PC-3 (cell line): ENCODE measurements at regions not wholly inside any gene's neighbourhood (a gene's known extent, or its start where the extent isn't known, plus 50 kb on each side); places are given as distances from the start of the nearest gene placed in this dataset.

Source experiments
- ATAC-seq: fragments of 200-7000 bp; cut with Tn5 transposase; 2 replicates; pipeline ENCODE4 v1.9.1; 2020; ENCODE audit warnings: mild to moderate bottlenecking, moderate library complexity
- BruUV-seq: library from RNA; stranded (reverse); fragments of 400-500 nt; replicated peaks from 2 replicates; lab custom pipeline; 2021; lab: Mats Ljungman, UMichigan
- CTCF ChIA-PET: fragments of 300-600 bp; sonication (Branson Sonifier 250); formaldehyde crosslinking; loops from one replicate; lab custom pipeline; 2022; ENCODE audit warnings: antibody characterized with exemption; lab: Charles Lee
- POLR2A ChIA-PET: fragments of 300-600 bp; sonication (Branson Sonifier 250); formaldehyde crosslinking; loops from one replicate; lab custom pipeline; 2022; ENCODE audit warnings: antibody characterized with exemption; ENCODE audit not compliant: unreplicated experiment; lab: Charles Lee
- DNase-seq: peaks from one replicate; pipeline ENCODE4 v3.0.0-alpha.2; 2015
- H2AFZ ChIP-seq: fragments of 300-600 bp; sonication (generic); 2 replicates; pipeline ENCODE4 v1.6.0; 2016; ENCODE audit warnings: antibody characterized with exemption, low read length
- H3F3A ChIP-seq: fragments of 300-600 bp; sonication (generic); one replicate; pipeline ENCODE4 v1.6.0; 2017; ENCODE audit warnings: antibody characterized with exemption, low read length, control low read depth, mild to moderate bottlenecking; ENCODE audit not compliant: unreplicated experiment
- H3K27ac ChIP-seq: fragments of 300-600 bp; sonication (generic); 2 replicates; pipeline ENCODE4 v1.5.1; 2016; ENCODE audit warnings: mild to moderate bottlenecking, low read length
- H3K27me3 ChIP-seq: fragments of 300-600 bp; sonication (generic); 2 replicates; pipeline ENCODE4 v1.6.1; 2016; ENCODE audit warnings: low read length, mixed read lengths
- H3K36me3 ChIP-seq: fragments of 300-600 bp; sonication (generic); 2 replicates; pipeline ENCODE4 v1.6.1; 2016; ENCODE audit warnings: low read depth, mixed run types, low read length, mixed read lengths
- H3K4me1 ChIP-seq: fragments of 300-600 bp; sonication (generic); 2 replicates; pipeline ENCODE4 v1.5.1; 2016; ENCODE audit warnings: low read length; ENCODE audit not compliant: insufficient read depth
- H3K4me2 ChIP-seq: fragments of 300-600 bp; sonication (generic); 2 replicates; pipeline ENCODE4 v1.6.0; 2016; ENCODE audit warnings: low read length
- H3K4me3 ChIP-seq: fragments of 300-600 bp; sonication (generic); 2 replicates; pipeline ENCODE4 v1.5.1; 2016; ENCODE audit warnings: mild to moderate bottlenecking, low read length, mixed read lengths
- H3K79me2 ChIP-seq: fragments of 300-600 bp; sonication (generic); 2 replicates; pipeline ENCODE4 v1.6.1; 2017; ENCODE audit warnings: low read length, mixed read lengths
- H3K9ac ChIP-seq: fragments of 300-600 bp; sonication (generic); 2 replicates; pipeline ENCODE4 v1.6.0; 2016; ENCODE audit warnings: mild to moderate bottlenecking, low read length
- H3K9me2 ChIP-seq: fragments of 300-600 bp; sonication (generic); replicated peaks from 2 replicates; pipeline ENCODE4 v1.6.1; 2016; ENCODE audit warnings: mixed run types, low read length, mixed read lengths
- H3K9me3 ChIP-seq: fragments of 300-600 bp; sonication (generic); 2 replicates; pipeline ENCODE4 v1.6.1; 2016; ENCODE audit warnings: low read length, mixed read lengths
- H4K20me1 ChIP-seq: fragments of 300-600 bp; sonication (generic); 2 replicates; pipeline ENCODE4 v1.6.1; 2016; ENCODE audit warnings: low read length, mixed read lengths
- CTCF ChIP-seq: fragments of 300-600 bp; sonication (generic); conservative IDR thresholded peaks from 2 replicates; pipeline ENCODE4 v1.5.1; 2017; ENCODE audit warnings: antibody characterized with exemption, low read depth, mild to moderate bottlenecking, low read length
- EZH2 ChIP-seq: fragments of 300-600 bp; sonication (generic); IDR thresholded peaks from one replicate; pipeline ENCODE4 v1.6.1; 2017; ENCODE audit warnings: antibody characterized with exemption, mild to moderate bottlenecking, low read length; ENCODE audit not compliant: unreplicated experiment
- EZH2phosphoT487 ChIP-seq: fragments of 300-600 bp; sonication (generic); IDR thresholded peaks from 2 replicates; pipeline ENCODE4 v1.6.1; 2018; ENCODE audit warnings: mild to moderate bottlenecking, antibody characterized with exemption, low read length, borderline replicate concordance
- intact Hi-C: fragments of 100-400 bp; cut with micrococcal nuclease; formaldehyde crosslinking; loops from 2 replicates; pipeline ENCODE4 v1.9.0; 2023

DNA sequence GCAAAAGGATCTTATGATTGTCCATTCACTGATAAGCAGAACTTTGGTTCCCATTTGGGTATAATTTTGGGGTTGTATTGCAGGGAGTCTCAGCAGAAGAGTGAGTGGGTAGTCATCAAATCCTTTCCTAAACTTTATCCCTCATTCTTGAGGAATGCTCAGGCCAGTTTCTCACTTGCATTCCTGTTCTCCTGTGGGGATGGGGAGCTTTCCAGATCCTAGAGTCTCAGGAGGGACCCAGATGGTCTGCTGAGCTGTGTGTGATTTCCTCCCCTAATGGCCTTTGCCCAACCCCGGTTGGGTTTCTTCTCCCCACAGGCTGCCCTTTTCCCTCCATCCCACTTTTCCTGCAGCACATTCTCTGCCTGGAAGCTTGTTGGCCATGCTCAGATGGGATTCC is 79.9 kb downstream of the MIAT start:
- Histone ChIP-seq H3F3A (no peaks in the 10 kb centered on the region), H3K79me2 (no peaks in the 10 kb centered on the region), H3K27ac (no peak overlapping the region), H3K9me3 (no peaks in the 10 kb centered on the region), H3K4me3 (no peak overlapping the region), H4K20me1 (no peaks in the 10 kb centered on the region), H3K36me3 (no peaks in the 10 kb centered on the region), H3K4me1 (no peaks in the 10 kb centered on the region), H3K27me3 (no peaks in the 10 kb centered on the region), H3K9ac (no peak overlapping the region), H2AFZ (no peak overlapping the region), H3K4me2 (no peak overlapping the region), H3K9me2 (no peaks in the 10 kb centered on the region)
- ChIA-PET CTCF (no interaction called here), POLR2A (no interaction called here)
- ATAC-seq (no peak), DNase-seq (no peak)
- BruUV-seq: no TSS peak
- intact Hi-C loops: no loop called here
- TF ChIP-seq EZH2 (no peak), EZH2phosphoT487 (no peak), CTCF (no peak)

DNA sequence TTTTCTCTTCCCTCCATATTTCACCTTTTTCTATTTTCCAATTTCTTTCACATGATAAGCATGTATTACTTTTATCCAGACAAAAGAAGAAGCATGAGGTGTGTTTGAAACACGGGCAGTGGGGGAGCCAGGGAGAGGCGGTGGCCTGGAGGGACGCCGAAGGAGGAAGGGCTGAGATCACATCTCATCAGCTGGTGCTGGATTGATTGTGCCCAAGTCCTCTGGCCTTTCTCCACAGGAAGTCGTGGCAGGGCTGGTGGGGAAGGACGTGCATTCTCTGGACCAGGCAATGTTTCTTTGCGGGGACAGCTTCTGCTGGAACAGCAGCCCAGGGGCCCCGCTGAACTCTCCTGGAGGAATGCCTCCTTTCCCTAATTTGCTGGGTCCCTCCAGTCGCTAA is 82.9 kb downstream of the MIAT start:
- Histone ChIP-seq H3K27ac (no peak overlapping the region), H3K27me3 (no peaks in the 10 kb centered on the region), H2AFZ (no peak overlapping the region), H3K4me1 (peaks cover 6% of the 10 kb centered on the region), H3K4me3 (no peak overlapping the region), H3K9ac (no peak overlapping the region), H3K9me2 (no peaks in the 10 kb centered on the region), H3K4me2 (no peak overlapping the region), H3K9me3 (no peaks in the 10 kb centered on the region), H3K36me3 (no peaks in the 10 kb centered on the region), H3K79me2 (no peaks in the 10 kb centered on the region), H3F3A (no peaks in the 10 kb centered on the region), H4K20me1 (no peaks in the 10 kb centered on the region)
- CTCF ChIA-PET: no interaction called here
- DNase-seq: no peak
- POLR2A ChIA-PET: no interaction called here
- no peak for TF ChIP-seq CTCF
- TF ChIP-seq EZH2: no peak
- intact Hi-C loops: loop anchor here (10.0 kb wide), 1 partner anchor 65 kb away; no protein-coding TSS in a partner anchor
- no peak for ATAC-seq
- no TSS peak for BruUV-seq

DNA sequence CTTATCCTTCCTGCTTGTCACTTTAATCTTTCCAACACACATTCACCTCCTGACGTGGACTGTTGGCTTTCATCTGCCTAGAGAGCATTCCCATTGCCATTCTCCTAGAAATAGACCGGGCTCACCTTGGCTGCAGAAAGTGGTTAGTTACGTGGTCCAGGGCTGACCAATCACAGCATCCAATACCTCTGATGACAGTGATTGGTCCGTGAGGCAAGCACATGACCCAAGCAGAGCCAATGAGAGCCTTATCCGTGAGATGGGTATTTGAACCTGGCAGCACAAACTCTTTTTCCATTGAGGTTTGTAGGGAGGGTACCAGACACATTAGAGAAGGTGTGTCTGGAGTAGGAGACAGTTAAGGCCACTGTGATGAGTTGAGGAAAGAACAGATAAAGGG is 85.8 kb downstream of the MIAT start:
- Histone ChIP-seq H2AFZ (no peak overlapping the region), H3K27me3 (no peaks in the 10 kb centered on the region), H3K4me2 (no peak overlapping the region), H3K9me3 (no peaks in the 10 kb centered on the region), H3K4me1 (peaks cover 6% of the 10 kb centered on the region), H3F3A (no peaks in the 10 kb centered on the region), H4K20me1 (no peaks in the 10 kb centered on the region), H3K79me2 (no peaks in the 10 kb centered on the region), H3K9me2 (no peaks in the 10 kb centered on the region), H3K36me3 (no peaks in the 10 kb centered on the region), H3K27ac (no peak overlapping the region), H3K9ac (no peak overlapping the region), H3K4me3 (no peak overlapping the region)
- ATAC-seq: no peak
- TF ChIP-seq CTCF (no peak), EZH2 (no peak), EZH2phosphoT487 (no peak)
- no peak for DNase-seq
- no TSS peak for BruUV-seq
- intact Hi-C loops: loop anchor here (10.0 kb wide), 1 partner anchor 68 kb away; no protein-coding TSS in a partner anchor
- CTCF ChIA-PET: no interaction called here
- POLR2A ChIA-PET: no interaction called here
